ENCODE measurements at regions not wholly inside any gene's neighbourhood (a gene's known extent, or its start where the extent isn't known, plus 50 kb on each side); places are given as distances from the start of the nearest gene placed in this dataset.
"Not testable (repeated sequence)": the region's sequence is repeated elsewhere in the genome, so short reads cannot be mapped to it uniquely, and the experiment has no call there.

DNA sequence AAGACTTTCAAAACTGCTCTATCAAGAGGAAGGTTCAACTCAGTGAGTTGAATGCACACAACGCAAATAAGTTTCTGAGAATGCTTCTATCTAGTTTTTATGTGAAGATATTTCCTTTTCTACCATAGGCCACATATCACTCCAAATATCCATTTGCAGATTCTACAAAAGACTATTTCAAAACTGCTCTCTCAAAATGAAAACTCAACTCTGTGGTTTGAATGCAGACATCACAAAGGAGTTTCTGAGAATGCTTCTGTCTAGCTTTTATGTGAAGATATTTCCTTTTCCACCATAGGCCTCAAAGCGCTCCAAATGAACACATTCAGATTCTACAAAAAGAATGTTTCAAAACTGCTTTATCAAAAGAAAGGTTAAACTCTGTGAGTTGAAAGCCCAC lies 1093.1 kb upstream of the DEFB115 start:
- not testable (repeated sequence) for DNase-seq (ENCODE audit: low read depth)

DNA sequence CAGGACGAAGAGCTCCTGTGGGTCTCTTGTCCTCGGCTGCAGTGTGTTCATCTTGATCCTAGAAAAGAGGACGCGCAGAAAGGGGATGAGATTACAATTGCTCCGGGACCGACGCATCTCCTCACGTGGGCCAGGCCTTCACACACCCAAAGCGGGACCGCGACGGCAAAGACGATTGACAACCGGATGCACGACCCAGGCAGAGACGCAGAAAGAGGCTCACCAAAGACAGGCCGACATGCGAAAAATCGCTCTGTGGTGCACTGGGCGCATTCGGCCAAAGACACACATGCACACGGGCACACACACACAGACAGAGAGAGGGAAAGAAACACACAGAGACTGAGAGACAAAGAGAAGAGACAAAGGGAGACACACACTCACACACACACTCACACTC lies 1089.9 kb upstream of the DEFB115 start:
- no peak for DNase-seq (ENCODE audit: low read depth)

DNA sequence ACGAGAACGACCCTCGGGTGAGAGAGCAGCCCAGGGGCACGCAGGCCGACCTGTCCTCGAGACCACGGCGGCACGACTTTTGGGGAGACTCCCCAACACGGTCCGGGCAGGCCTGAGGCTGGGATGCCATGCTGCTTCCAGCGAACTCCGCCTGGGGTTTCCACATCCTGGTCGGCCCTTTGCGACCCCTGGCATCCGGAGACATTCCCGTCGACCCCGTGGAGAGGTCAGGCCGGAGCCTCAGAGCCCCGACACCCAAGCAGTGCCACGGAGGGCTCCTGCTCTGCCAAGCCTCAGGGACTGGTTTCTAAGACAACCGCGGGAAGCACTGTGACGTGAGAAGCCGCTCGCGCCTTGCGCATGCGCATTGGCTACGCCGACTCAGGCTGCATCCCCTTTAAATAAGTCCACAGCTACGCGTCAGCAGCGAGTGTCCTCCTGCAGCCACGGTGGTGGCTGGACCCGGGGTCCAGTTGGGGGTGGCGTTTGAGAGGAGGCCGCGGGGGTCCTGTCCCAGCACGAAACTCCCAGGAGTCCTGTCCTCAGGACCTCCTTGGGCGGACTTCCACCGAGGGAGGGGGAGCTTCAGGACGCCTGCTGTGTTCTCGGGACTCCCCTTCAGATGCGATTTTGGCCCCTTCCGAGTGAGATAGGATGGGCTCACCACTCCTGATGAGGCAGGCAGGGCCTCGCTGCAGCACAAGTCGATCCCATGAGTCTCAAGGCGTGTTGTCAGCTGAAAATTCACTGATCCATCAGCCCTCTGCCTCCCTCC lies 1089.3 kb upstream of the DEFB115 start:
- DNase-seq (ENCODE audit: low read depth): no peak

DNA sequence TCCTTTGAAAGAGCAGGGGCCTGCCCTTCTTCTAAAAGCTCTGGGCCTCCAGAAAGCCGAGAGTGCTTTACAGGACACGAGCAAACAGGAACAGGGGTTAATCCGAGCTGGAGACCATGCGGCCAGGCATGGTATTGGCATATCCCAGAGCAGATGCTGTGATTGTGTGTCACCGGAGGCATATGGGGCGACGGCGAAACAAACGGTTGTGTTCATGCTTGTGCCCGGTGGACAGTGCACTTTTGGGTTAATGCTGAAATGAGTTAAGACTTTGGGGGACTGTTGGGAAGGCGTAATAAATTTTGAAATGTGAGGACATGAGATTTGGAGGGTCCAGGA lies 1088.7 kb upstream of the DEFB115 start:
- DNase-seq (ENCODE audit: low read depth): no peak

DNA sequence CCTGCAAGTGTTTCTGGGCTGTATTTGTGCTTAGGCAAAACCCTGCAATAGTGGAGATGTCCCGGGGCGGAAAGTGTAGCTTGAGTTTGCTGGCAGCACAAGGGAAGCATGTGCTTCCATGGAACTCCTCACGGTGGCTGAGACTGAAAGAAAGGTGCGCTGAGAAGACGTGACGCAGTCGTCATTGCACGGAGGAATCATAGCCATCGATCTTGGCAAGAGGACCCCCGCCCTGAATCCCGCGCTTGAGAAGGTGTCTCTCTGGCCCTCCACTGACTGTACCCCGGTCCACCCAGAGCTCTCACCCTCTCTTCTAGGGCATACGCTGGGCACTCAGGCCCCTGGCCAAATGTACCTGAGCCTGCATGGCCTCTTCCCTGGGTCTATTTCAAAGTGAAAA lies 1081.8 kb upstream of the DEFB115 start:
- DNase-seq (ENCODE audit: low read depth): no peak

DNA sequence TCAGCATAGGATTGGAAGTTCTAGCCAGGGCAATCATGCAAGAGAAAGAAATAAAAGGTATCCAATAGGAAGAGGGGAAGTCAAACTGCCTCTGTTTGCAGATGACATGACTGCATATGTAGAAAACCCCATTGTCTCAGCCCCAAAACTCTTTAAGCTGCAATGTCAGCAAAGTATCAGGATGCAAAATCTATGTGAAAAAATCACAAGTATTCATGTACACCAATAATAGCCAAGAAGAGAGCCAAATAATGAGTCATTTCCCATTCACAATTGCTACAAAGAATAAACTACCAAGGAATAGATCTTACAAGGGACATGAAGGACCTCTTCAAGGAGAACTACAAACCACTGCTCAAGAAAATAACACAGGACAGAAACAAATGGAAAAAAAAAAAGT lies 1074.3 kb upstream of the DEFB115 start:
- DNase-seq (ENCODE audit: low read depth): not testable (repeated sequence)

DNA sequence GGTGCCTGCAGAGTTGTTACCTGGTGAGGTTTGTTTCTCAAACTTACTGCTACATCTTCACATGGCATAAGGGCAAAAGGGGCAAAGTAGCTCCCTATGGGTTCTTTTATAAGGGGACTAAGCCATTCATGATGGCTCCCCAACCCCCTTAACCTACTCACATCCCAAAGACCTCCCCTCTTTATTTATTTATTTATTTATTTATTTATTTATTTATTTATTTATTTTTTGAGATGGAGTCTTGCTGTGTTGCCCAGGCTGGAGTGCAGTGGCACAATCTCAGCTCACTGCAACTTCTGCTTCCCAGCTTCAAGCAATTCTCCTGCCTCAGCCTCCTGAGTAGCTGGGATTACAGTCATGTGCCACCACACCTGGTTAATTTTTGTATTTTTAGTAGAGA lies 1065.7 kb upstream of the DEFB115 start:
- DNase-seq (ENCODE audit: low read depth): not testable (repeated sequence)

DNA sequence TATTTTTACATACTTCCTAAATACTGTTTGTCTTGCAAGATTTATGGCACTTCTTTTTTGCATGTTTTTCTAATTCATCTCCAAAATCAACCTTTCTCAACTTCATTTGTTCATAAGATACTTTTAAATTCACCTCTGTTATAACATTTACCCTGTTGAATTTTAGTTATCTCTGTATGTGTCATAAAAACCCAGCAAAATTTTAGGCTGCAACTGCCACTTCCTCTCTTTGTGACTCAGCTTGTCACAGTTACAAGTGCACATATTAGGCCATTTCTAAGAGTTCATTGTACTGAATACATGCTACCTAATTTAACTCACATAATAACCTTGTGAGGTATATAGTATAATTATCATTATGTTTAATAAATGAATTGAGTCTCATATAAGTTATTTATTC lies 1023.0 kb upstream of the DEFB115 start:
- not testable (repeated sequence) for DNase-seq (ENCODE audit: low read depth)

DNA sequence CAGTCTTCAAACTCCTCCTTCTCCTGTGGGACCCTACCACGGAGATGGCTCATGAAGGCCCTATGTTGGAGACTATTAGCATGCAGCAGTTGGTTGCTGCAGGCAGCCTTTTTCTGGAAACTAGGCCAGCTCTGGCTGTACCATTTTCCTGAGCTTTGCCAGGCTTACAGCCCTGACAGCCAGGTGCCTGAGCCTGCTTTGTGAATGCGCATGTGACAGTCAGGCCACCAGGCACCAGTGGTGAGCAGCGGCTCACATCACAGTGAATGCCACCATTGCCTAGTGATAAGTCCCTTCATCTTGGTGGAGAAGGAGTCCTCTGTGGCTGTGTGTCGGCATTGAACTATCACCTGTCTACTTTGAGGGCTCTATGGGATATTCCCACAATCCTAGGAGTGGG lies 982.4 kb upstream of the DEFB115 start:
- DNase-seq (ENCODE audit: low read depth): not testable (repeated sequence)

DNA sequence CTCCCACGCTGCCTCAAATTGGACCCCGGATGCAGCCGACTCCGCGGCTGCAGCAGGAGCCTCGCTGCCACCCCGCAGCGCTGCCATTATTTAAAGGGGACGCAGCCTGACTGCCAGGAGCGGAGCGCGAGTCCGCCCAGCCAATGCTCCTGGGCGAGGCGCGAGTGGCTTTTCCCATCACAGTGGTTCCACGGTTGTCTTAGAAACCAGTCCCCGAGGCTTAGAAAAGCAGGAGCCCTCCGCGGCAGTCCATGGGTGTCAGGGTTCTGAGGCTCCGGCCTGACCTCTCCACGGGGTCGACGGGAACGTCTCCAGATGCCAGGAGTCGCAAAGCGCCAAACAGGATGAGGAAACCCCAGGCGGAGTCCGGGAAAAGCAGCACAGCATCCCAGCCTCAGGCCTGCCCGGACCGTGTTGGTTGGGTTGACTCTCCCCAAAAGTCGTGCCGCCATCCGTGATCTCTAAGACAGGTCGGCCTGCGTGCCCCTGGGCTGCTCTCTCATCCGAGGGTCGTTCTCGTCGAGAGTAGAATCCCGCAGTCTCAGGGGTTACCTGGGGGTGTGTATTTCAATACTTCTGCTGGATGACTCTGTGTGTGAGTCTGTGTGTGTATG lies 975.8 kb upstream of the DEFB115 start:
- DNase-seq (ENCODE audit: low read depth): no peak

DNA sequence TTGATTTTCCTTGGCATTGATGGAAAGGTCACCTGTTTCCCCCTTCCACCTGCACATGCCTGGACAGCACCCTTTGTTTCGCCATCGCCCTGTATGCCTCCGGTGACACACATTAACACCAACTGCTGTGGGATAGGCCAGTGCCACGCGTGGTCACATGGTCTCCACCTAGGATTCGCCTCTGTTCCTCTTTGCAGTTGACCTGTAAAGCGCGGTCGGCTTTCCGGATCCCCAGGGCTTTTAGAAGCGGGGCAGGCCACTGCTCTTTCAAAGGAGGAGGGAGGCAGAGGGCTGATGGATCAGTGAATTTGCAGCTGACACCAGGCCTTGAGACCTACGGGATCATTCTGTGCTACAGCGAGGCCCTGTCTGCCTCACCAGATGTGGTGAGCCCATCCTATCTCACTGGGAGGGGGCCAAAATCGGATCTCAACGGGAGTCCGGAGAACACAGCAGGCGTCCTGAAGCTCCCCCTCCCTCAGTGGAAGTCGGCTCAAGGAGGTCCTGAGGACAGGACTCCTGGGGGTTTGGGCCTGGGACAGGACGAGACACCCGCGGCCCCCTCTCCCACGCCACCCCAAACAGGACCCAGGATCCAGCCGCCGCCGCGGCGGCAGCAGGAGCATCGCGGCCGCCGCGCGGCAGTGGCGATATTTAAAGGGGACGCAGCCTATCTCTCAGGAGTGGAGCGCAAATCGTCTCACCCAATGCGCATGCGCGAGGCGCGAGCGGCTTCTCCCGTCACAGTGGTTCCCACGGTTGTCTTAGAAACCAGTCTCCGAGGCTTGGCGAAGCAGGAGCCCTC lies 973.8 kb upstream of the DEFB115 start:
- DNase-seq (ENCODE audit: low read depth): peak; percentile 62

DNA sequence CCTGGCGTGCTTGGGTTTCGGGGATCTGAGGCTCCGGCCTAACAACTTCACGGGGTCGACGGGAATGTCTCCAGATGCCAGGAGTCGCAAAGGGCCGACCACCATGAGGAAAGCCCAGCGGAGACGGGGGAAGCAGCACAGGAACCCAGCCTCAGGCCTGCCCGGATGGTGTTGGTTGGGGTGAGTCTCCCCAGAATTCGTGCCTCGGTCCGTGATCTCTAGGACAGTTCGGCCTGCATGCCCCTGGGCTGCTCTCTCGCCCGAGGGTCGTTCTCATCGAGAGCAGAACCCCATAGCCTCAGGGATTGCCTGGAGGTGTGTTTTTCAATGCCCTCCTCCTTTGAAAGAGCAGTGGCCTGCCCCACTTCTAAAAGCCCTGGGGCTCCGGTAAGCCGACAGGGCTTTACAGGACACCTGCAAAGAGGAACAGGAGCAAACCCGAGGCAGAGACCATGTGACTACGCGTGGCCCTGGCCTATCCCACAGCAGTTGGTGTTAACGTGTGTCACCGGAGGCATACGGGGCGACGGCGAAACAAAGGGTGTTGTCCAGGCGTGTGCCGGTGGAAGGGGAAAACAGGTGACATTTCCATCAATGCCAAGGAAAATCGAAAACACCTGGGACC lies 973.1 kb upstream of the DEFB115 start:
- no peak for DNase-seq (ENCODE audit: low read depth)

DNA sequence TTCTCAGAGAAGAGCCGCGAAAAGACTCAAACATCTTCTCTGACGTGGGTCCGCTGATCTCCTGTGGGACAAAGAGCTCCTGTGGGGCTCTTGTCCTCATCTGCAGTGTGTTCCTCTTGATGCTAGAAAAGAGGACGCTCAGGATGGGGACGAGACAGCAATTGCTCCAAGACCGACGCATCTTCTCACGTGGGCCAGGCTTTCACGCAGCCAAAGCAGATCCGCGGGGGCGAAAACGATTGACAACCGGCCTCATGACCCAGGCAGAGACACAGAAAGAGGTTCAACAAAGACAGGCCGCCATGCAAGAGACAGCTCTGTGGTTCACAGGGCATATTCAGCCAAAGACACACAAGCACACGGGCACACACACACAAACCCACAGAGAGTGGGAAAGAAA lies 971.8 kb upstream of the DEFB115 start:
- no peak for DNase-seq (ENCODE audit: low read depth)

DNA sequence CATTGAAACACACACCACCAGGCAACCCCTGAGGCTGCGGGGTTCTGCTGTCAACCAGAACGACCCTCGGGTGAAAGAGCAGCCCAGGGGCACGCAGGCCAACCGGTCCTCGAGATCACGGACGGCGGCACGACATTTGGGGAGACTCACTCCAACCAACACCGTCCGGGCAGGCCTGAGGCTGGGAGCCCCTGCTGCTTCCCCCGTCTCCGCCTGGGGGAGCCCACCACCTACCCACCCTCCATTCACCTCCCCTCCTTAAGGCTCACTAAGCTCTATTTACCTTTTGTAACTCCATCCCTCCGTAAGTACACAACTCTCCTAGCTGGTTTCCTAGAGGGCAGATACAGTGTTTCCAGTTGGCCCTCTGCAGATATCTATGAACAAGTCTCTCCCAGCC lies 971.3 kb upstream of the DEFB115 start:
- DNase-seq (ENCODE audit: low read depth): no peak

DNA sequence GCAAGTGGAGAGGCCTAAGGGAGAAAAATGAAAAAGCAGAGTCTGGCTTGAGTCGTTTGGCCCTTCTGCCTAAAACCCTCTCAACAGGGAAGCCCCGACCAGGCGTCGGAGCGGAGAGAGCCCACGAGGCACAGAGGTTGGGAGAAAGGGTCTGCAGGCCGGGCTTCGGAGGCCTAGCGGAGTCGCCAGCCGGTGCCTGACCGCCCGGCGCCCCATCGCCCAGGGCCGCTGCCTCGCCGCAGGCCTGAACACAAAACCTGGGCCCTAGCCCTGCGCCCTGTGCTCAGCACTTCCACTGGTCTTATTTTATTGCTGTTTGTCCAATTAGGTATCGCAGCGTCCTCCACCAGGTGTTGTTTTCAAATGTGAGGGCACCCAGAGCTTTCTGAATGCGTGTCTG lies 970.0 kb upstream of the DEFB115 start:
- DNase-seq (ENCODE audit: low read depth): not testable (repeated sequence)

DNA sequence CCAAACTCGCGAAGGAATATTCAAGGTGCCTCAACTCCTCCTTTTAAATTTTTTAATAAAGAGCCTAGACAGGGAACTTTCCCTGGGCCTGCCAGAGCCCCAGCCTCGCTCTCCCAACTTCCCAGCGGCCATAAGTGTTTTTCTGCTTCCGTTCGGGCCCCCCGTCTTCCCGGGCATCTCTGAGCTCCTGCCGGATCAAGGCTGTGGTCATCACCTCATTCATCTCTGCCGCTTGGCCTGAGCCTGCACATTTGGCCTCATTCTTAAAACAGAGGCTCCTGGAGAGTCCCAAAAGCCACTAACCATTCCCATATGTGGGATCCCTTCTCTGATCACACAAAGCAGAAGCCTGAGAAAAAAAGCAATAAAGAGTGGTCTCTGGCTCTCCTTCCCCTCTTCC lies 969.1 kb upstream of the DEFB115 start:
- no peak for DNase-seq (ENCODE audit: low read depth)

DNA sequence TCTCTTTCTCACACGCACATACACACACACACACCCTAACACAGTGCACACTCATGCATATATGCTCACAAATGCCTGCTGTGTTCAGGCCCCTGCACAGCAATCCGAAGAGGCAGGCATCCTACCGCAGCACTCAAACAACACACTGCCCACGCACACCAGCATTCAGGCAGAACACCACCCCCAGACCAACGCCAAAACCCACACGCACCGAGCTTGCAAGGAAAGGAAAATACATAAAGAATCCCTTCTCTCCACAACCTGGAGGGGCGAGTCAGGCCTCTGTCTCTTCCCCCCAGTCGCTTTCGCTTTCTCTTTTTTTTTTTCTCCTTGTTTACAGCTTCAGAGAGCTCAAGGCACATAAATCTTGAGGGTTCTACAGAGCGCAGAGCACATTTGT lies 968.4 kb upstream of the DEFB115 start:
- DNase-seq (ENCODE audit: low read depth): not testable (repeated sequence)

DNA sequence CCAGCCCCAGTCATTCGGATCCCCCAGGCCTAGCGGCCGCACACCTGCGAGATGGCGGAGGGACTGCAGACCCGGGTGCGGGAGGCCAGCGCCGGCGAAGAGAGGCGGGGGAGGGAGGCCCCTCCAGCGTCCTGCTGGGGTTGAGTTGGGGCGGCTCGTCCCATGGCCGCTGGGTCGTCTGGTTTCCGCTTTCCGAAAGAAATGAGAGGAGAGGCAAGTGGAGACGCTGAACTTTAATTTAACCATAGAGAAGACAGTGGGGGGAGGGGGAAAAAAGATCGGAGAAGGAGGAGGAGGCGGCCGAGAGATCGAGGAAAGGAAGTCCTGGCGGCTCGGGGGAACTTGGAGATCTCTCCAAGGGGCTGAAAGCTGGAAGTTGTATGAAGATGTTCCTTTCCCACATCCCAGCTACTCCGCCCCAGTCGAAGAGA lies 967.7 kb upstream of the DEFB115 start:
- DNase-seq (ENCODE audit: low read depth): not testable (repeated sequence)

DNA sequence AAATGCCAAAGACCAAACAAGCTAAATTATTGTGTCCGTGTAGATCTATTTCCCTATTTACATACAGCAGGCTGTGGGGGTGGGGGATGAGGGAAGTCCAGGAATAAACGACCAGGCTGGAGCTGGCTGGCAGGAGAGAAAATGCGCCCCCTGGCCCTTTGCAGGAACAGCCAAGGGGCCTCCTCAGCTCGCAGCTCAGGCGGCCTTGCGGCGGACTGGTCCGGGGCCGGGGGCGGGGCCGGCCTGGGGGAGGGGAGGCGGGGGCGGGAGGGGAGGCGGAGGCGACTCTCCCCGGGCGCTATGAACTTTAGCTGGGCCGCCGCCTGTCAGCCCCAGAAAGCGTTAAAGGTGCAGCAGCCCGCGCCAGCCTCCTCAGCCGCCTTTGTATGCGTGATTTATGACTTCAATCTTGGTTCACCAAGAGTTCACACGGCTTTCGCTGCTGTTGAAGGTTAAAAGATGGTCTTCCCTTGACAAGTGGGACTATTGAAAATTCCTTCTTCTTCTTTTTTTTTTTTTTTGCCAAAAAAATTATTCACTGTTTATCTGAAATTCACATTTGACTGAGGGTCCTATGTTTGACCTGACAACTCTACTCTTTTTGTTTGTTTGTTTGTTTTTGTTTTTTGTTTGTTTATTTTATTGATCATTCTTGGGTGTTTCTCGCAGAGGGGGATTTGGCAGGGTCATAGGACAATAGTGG lies 967.0 kb upstream of the DEFB115 start:
- not testable (repeated sequence) for DNase-seq (ENCODE audit: low read depth)

DNA sequence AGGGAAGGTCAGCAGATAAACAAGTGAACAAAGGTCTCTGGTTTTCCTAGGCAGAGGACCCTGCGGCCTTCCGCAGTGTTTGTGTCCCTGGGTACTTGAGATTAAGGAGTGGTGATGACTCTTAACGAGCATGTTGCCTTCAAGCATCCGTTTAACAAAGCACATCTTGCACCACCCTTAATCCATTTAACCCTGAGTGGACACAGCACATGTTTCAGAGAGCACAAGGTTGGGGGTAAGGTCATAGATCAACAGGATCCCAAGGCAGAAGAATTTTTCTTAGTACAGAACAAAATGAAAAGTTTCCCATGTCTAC lies 966.4 kb upstream of the DEFB115 start:
- DNase-seq (ENCODE audit: low read depth): not testable (repeated sequence)

DNA sequence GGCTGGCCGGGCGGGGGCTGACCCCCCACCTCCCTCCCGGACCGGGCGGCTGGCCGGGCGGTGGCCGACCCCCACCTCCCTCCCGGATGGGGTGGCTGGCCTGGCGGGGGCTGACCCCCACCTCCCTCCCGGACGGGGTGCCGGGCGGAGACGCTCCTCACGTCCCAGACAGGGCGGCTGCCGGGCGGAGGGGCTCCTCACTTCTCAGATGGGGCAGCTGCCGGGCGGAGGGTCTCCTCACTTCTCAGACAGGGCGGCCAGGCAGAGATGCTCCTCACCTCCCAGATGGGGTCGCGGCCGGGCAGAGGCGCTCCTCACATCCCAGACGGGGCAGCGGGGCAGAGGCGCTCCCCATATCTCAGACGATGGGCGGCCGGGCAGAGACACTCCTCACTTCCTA lies 965.8 kb upstream of the DEFB115 start:
- DNase-seq (ENCODE audit: low read depth): not testable (repeated sequence)

DNA sequence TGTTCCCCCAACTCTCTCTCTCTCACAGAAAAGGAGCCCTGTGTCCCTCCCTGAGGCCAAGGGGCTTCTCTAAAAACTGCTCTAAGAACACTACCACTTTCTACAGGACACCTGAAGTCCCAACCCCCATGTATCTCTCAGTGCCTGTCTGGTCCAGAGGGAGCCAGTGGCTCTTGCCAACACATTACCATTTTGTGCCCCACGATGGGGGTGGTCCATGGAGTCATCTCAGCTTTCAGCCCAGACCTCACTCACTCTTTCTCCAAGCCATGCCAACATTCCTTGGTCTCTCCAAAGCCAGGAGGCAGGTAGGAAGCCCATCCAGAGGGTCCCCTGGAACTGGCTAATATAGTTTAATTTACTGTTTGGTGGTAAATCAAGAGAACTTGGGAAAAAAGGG lies 962.1 kb upstream of the DEFB115 start:
- not testable (repeated sequence) for DNase-seq (ENCODE audit: low read depth)

All from stimulated activated CD8-positive, alpha-beta memory T cell treated with anti-CD3 and anti-CD28 coated beads, Interleukin-15, amount 100 ng/mL, for 24 hours (primary cell).